H9 (cell line): ENCODE measurements at regions not wholly inside any gene's neighbourhood (a gene's known extent, or its start where the extent isn't known, plus 50 kb on each side); places are given as distances from the start of the nearest gene placed in this dataset.

Experiments
- DNase-seq: peaks from one replicate; pipeline ENCODE4 v3.0.0-alpha.2; 2017
- H2AFZ ChIP-seq: one replicate; pipeline ENCODE4 v1.6.1; 2013; ENCODE audit warnings: mild to moderate bottlenecking, low read length, control low read depth, moderate library complexity
- H2AK5ac ChIP-seq: 2 replicates; pipeline ENCODE4 v1.6.1; 2013; ENCODE audit warnings: low read length, control low read depth, mixed read lengths; ENCODE audit not compliant: insufficient read length
- H2BK120ac ChIP-seq: one replicate; pipeline ENCODE4 v1.6.1; 2013; ENCODE audit warnings: low read depth, mild to moderate bottlenecking, low read length, control low read depth, inconsistent platforms; ENCODE audit not compliant: poor library complexity, severe bottlenecking
- H2BK12ac ChIP-seq: 2 replicates; pipeline ENCODE4 v1.6.1; 2013; ENCODE audit warnings: low read length, control low read depth, mixed read lengths, low read depth; ENCODE audit not compliant: insufficient read length
- H2BK15ac ChIP-seq: 2 replicates; pipeline ENCODE4 v1.6.1; 2013; ENCODE audit warnings: low read depth, low read length, control low read depth
- H2BK20ac ChIP-seq: one replicate; pipeline ENCODE4 v1.6.1; 2013; ENCODE audit warnings: low read depth, mild to moderate bottlenecking, low read length, control low read depth, inconsistent platforms; ENCODE audit not compliant: poor library complexity, severe bottlenecking
- H2BK5ac ChIP-seq: 2 replicates; pipeline ENCODE4 v1.6.1; 2013; ENCODE audit warnings: low read length, control low read depth, mixed read lengths; ENCODE audit not compliant: insufficient read length
- H3K14ac ChIP-seq: 2 replicates; pipeline ENCODE4 v1.6.1; 2013; ENCODE audit warnings: low read length, control low read depth; ENCODE audit not compliant: insufficient read depth
- H3K18ac ChIP-seq: 2 replicates; pipeline ENCODE4 v1.6.1; 2013; ENCODE audit warnings: low read depth, mild to moderate bottlenecking, mixed read lengths, low read length, control low read depth; ENCODE audit not compliant: insufficient read length
- H3K23ac ChIP-seq: 2 replicates; pipeline ENCODE4 v1.6.1; 2013; ENCODE audit warnings: low read length, control low read depth, mixed read lengths, low read depth; ENCODE audit not compliant: insufficient read length
- H3K23me2 ChIP-seq: 2 replicates; pipeline ENCODE4 v1.6.1; 2013; ENCODE audit warnings: low read depth, mild to moderate bottlenecking, mixed read lengths, low read length, control low read depth; ENCODE audit not compliant: insufficient read length, poor library complexity, severe bottlenecking
- H3K27ac ChIP-seq: 2 replicates; pipeline ENCODE4 v1.5.1; 2013; ENCODE audit warnings: low read length, control low read depth, mixed read lengths, low read depth; ENCODE audit not compliant: insufficient read length
- H3K27me3 ChIP-seq: 2 replicates; pipeline ENCODE4 v1.6.1; 2013; ENCODE audit warnings: low read length, control low read depth, inconsistent platforms; ENCODE audit not compliant: insufficient read depth
- H3K4ac ChIP-seq: 2 replicates; pipeline ENCODE4 v1.6.1; 2013; ENCODE audit warnings: low read depth, mild to moderate bottlenecking, control low read depth, inconsistent platforms, low read length, moderate library complexity
- H3K4me1 ChIP-seq: 2 replicates; pipeline ENCODE4 v1.6.1; 2013; ENCODE audit warnings: low read length, control low read depth, inconsistent platforms; ENCODE audit not compliant: insufficient read depth
- H3K4me2 ChIP-seq: 2 replicates; pipeline ENCODE4 v1.6.1; 2013; ENCODE audit warnings: low read length, control low read depth, mixed read lengths; ENCODE audit not compliant: insufficient read length, insufficient read depth
- H3K56ac ChIP-seq: 2 replicates; pipeline ENCODE4 v1.6.1; 2013; ENCODE audit warnings: low read depth, mild to moderate bottlenecking, mixed read lengths, low read length, control low read depth; ENCODE audit not compliant: insufficient read length
- H3K79me1 ChIP-seq: 2 replicates; pipeline ENCODE4 v1.6.1; 2013; ENCODE audit warnings: low read depth, mild to moderate bottlenecking, moderate library complexity, low read length, control low read depth, inconsistent platforms; ENCODE audit not compliant: insufficient read depth, poor library complexity, severe bottlenecking
- H3K79me2 ChIP-seq: 2 replicates; pipeline ENCODE4 v1.6.1; 2013; ENCODE audit warnings: low read length, control low read depth, inconsistent platforms; ENCODE audit not compliant: insufficient read depth
- H3K9ac ChIP-seq: 2 replicates; pipeline ENCODE4 v1.6.1; 2013; ENCODE audit warnings: low read length, control low read depth, mixed read lengths; ENCODE audit not compliant: insufficient read length; ENCODE audit errors: extremely low read depth
- H3K9me3 ChIP-seq: one replicate; pipeline ENCODE4 v1.6.1; 2013; ENCODE audit warnings: low read depth, low read length, inconsistent platforms; ENCODE audit not compliant: control insufficient read depth
- H3T11ph ChIP-seq: one replicate; pipeline ENCODE4 v1.6.1; 2013; ENCODE audit warnings: mild to moderate bottlenecking, low read length, control low read depth, inconsistent platforms
- H4K20me1 ChIP-seq: one replicate; pipeline ENCODE4 v1.6.1; 2013; ENCODE audit not compliant: control insufficient read depth, insufficient read length, insufficient read depth
- H4K5ac ChIP-seq: 2 replicates; pipeline ENCODE4 v1.6.1; 2013; ENCODE audit warnings: low read depth, mild to moderate bottlenecking, mixed read lengths, low read length, control low read depth; ENCODE audit not compliant: insufficient read length
- H4K8ac ChIP-seq: replicated peaks from 2 replicates; pipeline ENCODE4 v1.6.1; 2013; ENCODE audit warnings: low read length, control low read depth, mixed read lengths, low read depth; ENCODE audit not compliant: insufficient read length
- H4K91ac ChIP-seq: 2 replicates; pipeline ENCODE4 v1.6.1; 2013; ENCODE audit warnings: low read depth, mild to moderate bottlenecking, moderate library complexity, mixed read lengths, low read length, control low read depth; ENCODE audit not compliant: insufficient read length
- H3K27ac Mint-ChIP-seq, 3 experiments: 2 replicates in 2 of 3; 3 replicates in 1 of 3; pipeline ENCODE4 v1.8.0; 2020 to 2021; ENCODE audit warnings: mixed read lengths in 3 of 3, mild to moderate bottlenecking in 1 of 3, moderate library complexity in 1 of 3
- H3K27me3 Mint-ChIP-seq: 2 replicates; pipeline ENCODE4 v1.8.0; 2021; ENCODE audit warnings: low read depth, mild to moderate bottlenecking, moderate library complexity, mixed read lengths
- H3K36me3 Mint-ChIP-seq, 3 experiments: 2 replicates in 2 of 3; 3 replicates in 1 of 3; pipeline ENCODE4 v1.8.0; 2020 to 2021; ENCODE audit warnings: low read depth in 3 of 3, mixed read lengths in 3 of 3; ENCODE audit not compliant: insufficient read depth in 1 of 3
- H3K4me1 Mint-ChIP-seq, 2 experiments: 2 replicates each; pipeline ENCODE4 v1.8.0; 2020; ENCODE audit warnings: mixed read lengths in 2 of 2
- H3K4me3 Mint-ChIP-seq, 2 experiments: 2 replicates in 1 of 2; 3 replicates in 1 of 2; pipeline ENCODE4 v1.8.0; 2020 to 2021; ENCODE audit warnings: mild to moderate bottlenecking in 2 of 2, mixed read lengths in 2 of 2, moderate library complexity in 1 of 2
- H3K9me3 Mint-ChIP-seq, 2 experiments: 2 replicates in 1 of 2; 3 replicates in 1 of 2; pipeline ENCODE4 v1.8.0; 2020; ENCODE audit warnings: mild to moderate bottlenecking in 2 of 2, mixed read lengths in 2 of 2, moderate library complexity in 1 of 2
- CTCF ChIP-seq: fragments of 200-600 bp; sonication (generic); conservative IDR thresholded peaks from 3 replicates; pipeline ENCODE4 v1.8.0; 2021; ENCODE audit warnings: antibody characterized with exemption, mild to moderate bottlenecking
- WGBS: extraction: QIAGEN DNeasy Blood & Tissue Kit; methylation state at CpG from one replicate; pipeline ENCODE4 v1.1.7; 2013; ENCODE audit warnings: missing lambda C conversion rate, low lambda C conversion rate, mixed read lengths; ENCODE audit not compliant: insufficient read length; ENCODE audit errors: extremely low coverage; 5-methylcytosine and 5-hydroxymethylcytosine counted together

GRCh38 chr2:59741840-59742239 is 811.6 kb downstream of the BCL11A start:
- no peak overlapping the region for H4K8ac ChIP-seq
- no peak overlapping the region for H2BK5ac ChIP-seq
- WGBS, result no CpG with 5 or more reads among the region's 3 CpGs
- no peaks in the 10 kb centered on the region for H3K4me1 Mint-ChIP-seq
- no peaks in the 10 kb centered on the region for H3K27me3 Mint-ChIP-seq
- no peak overlapping the region for H3K4me2 ChIP-seq
- H4K20me1 ChIP-seq, result no peaks in the 10 kb centered on the region
- no peak overlapping the region for H3K27ac ChIP-seq
- H3K9ac ChIP-seq, result no peak overlapping the region
- no peaks in the 10 kb centered on the region for H3K79me1 ChIP-seq
- DNase-seq, result no peak
- H2BK15ac ChIP-seq, result no peak overlapping the region
- no peak overlapping the region for H2BK20ac ChIP-seq
- H3K9me3 ChIP-seq, result no peaks in the 10 kb centered on the region
- no peak overlapping the region for H3K18ac ChIP-seq
- H3K36me3 Mint-ChIP-seq, result no peaks in the 10 kb centered on the region
- H3K56ac ChIP-seq, result no peak overlapping the region
- no peak overlapping the region for H4K91ac ChIP-seq
- H3K79me2 ChIP-seq, result no peaks in the 10 kb centered on the region
- H3K27me3 ChIP-seq, result no peaks in the 10 kb centered on the region
- H4K5ac ChIP-seq, result no peak overlapping the region
- no peaks in the 10 kb centered on the region for H3K9me3 Mint-ChIP-seq
- H2BK12ac ChIP-seq, result no peak overlapping the region
- H3T11ph ChIP-seq, result no peak overlapping the region
- no peak overlapping the region for H2AK5ac ChIP-seq
- H3K27ac Mint-ChIP-seq, result no peak overlapping the region
- no peak overlapping the region for H3K4me3 Mint-ChIP-seq
- H2BK120ac ChIP-seq, result no peak overlapping the region
- H3K4ac ChIP-seq, result no peak overlapping the region
- H3K14ac ChIP-seq, result no peak overlapping the region
- H2AFZ ChIP-seq, result no peak overlapping the region
- no peak overlapping the region for H3K23ac ChIP-seq
- no peaks in the 10 kb centered on the region for H3K23me2 ChIP-seq
- TF ChIP-seq CTCF, result no peak
- no peaks in the 10 kb centered on the region for H3K4me1 ChIP-seq
